Neural cell (in vitro differentiated cells): ENCODE measurements at regions not wholly inside any gene's neighbourhood (a gene's known extent, or its start where the extent isn't known, plus 50 kb on each side); places are given as distances from the start of the nearest gene placed in this dataset.

Source experiments
- H2AFZ ChIP-seq: fragments of 200-600, 300-800 bp; sonication (generic), shearing (Covaris generic); 2 replicates; pipeline ENCODE4 v1.6.0; 2014; ENCODE audit warnings: low read depth, mild to moderate bottlenecking, antibody characterized with exemption, low read length, moderate library complexity
- H3F3A ChIP-seq: fragments of 200-600 bp; shearing (Covaris generic); 2 replicates; pipeline ENCODE4 v1.6.1; 2016; ENCODE audit warnings: mild to moderate bottlenecking, moderate library complexity, mixed read lengths, antibody characterized with exemption, low read length; ENCODE audit not compliant: insufficient read depth, poor library complexity, severe bottlenecking
- H3K27ac ChIP-seq: fragments of 200-600, 300-800 bp; sonication (generic), shearing (Covaris generic); 2 replicates; pipeline ENCODE4 v1.5.1; 2014; ENCODE audit warnings: mild to moderate bottlenecking, low read length, moderate library complexity
- H3K27me3 ChIP-seq: fragments of 300-800, 200-600 bp; sonication (generic), shearing (Covaris generic); 2 replicates; pipeline ENCODE4 v1.6.0; 2014; ENCODE audit warnings: mild to moderate bottlenecking, low read depth, low read length, moderate library complexity; ENCODE audit not compliant: insufficient read depth
- H3K36me3 ChIP-seq: fragments of 300-800, 200-600 bp; sonication (generic), shearing (Covaris generic); 2 replicates; pipeline ENCODE4 v1.5.1; 2014; ENCODE audit warnings: mild to moderate bottlenecking, antibody characterized with exemption, low read length, moderate library complexity; ENCODE audit not compliant: insufficient read depth
- H3K4me2 ChIP-seq: fragments of 300-800, 200-600 bp; sonication (generic), shearing (Covaris generic); 2 replicates; pipeline ENCODE4 v1.6.0; 2014; ENCODE audit warnings: mild to moderate bottlenecking, low read length
- H3K4me3 ChIP-seq: fragments of 300-800, 200-600 bp; sonication (generic), shearing (Covaris generic); 2 replicates; pipeline ENCODE4 v1.5.1; 2014; ENCODE audit warnings: mild to moderate bottlenecking, low read length, moderate library complexity
- H3K79me2 ChIP-seq: fragments of 200-600 bp; shearing (Covaris generic); replicated peaks from 2 replicates; pipeline ENCODE4 v1.6.0; 2014; ENCODE audit warnings: mild to moderate bottlenecking, low read length, moderate library complexity; ENCODE audit not compliant: insufficient read depth
- H3K9ac ChIP-seq: fragments of 300-800, 200-600 bp; sonication (generic), shearing (Covaris generic); 2 replicates; pipeline ENCODE4 v1.6.1; 2016; ENCODE audit warnings: mild to moderate bottlenecking, low read length, mixed read lengths
- H3K9me2 ChIP-seq: fragments of 200-600 bp; shearing (Covaris generic); 2 replicates; pipeline ENCODE4 v1.6.1; 2016; ENCODE audit warnings: mild to moderate bottlenecking, low read length, mixed read lengths; ENCODE audit not compliant: insufficient read depth
- H3K9me3 ChIP-seq: fragments of 200-600, 300-800 bp; sonication (generic), shearing (Covaris generic); 2 replicates; pipeline ENCODE4 v1.6.1; 2016; ENCODE audit warnings: mild to moderate bottlenecking, mixed run types, low read length, moderate library complexity, mixed read lengths
- H4K20me1 ChIP-seq: fragments of 200-600 bp; shearing (Covaris generic); 2 replicates; pipeline ENCODE4 v1.6.1; 2016; ENCODE audit warnings: mild to moderate bottlenecking, mixed run types; ENCODE audit not compliant: insufficient read depth
- CTCF ChIP-seq: fragments of 450-650 bp; IDR thresholded peaks from 2 replicates; pipeline ENCODE4 v1.5.1; 2014; ENCODE audit warnings: antibody characterized with exemption, mild to moderate bottlenecking, moderate library complexity; ENCODE audit not compliant: poor library complexity, severe bottlenecking
- EP300 ChIP-seq: fragments of 450-650 bp; conservative IDR thresholded peaks from 2 replicates; pipeline ENCODE4 v1.6.1; 2014; ENCODE audit warnings: antibody characterized with exemption, mild to moderate bottlenecking, moderate library complexity; ENCODE audit not compliant: poor library complexity, severe bottlenecking
- EZH2 ChIP-seq: fragments of 200-600, 300-800 bp; shearing (Covaris generic), sonication (generic); IDR thresholded peaks from 2 replicates; pipeline ENCODE4 v1.6.1; 2014; ENCODE audit warnings: antibody characterized with exemption, low read length, borderline replicate concordance, mild to moderate bottlenecking; ENCODE audit not compliant: insufficient read depth, poor library complexity, severe bottlenecking
- MXI1 ChIP-seq: fragments of 450-650 bp; conservative IDR thresholded peaks from 2 replicates; pipeline ENCODE4 v1.6.1; 2014; ENCODE audit warnings: antibody characterized with exemption, mild to moderate bottlenecking; ENCODE audit not compliant: poor library complexity, severe bottlenecking
- POLR2AphosphoS5 ChIP-seq: IDR thresholded peaks from 2 replicates; pipeline ENCODE4 v1.6.1; 2012
- RAD21 ChIP-seq: fragments of 450-650 bp; conservative IDR thresholded peaks from 2 replicates; pipeline ENCODE4 v1.6.1; 2014; ENCODE audit warnings: antibody characterized with exemption, mild to moderate bottlenecking, moderate library complexity
- REST ChIP-seq: IDR thresholded peaks from 2 replicates; pipeline ENCODE4 v1.6.1; 2012; ENCODE audit warnings: borderline replicate concordance
- SMC3 ChIP-seq: fragments of 450-650 bp; conservative IDR thresholded peaks from 2 replicates; pipeline ENCODE4 v1.6.1; 2014; ENCODE audit warnings: antibody characterized with exemption, mild to moderate bottlenecking, moderate library complexity; ENCODE audit not compliant: poor library complexity
- TAF1 ChIP-seq: IDR thresholded peaks from 2 replicates; pipeline ENCODE4 v1.6.1; 2012; ENCODE audit warnings: low read depth

GRCh38 chr17:5711344-5711743, 127.0 kb upstream of the NLRP1 start:
- no peak overlapping the region for H3K4me3 ChIP-seq

GRCh38 chr17:5714993-5715392, 130.7 kb upstream of the NLRP1 start:
- Histone ChIP-seq H3K4me2 (no peak overlapping the region), H4K20me1 (no peaks in the 10 kb centered on the region), H3K79me2 (no peaks in the 10 kb centered on the region), H3K27me3 (no peaks in the 10 kb centered on the region), H3K9ac (no peak overlapping the region), H3K9me3 (no peaks in the 10 kb centered on the region), H3F3A (no peaks in the 10 kb centered on the region), H3K4me3 (no peak overlapping the region), H3K9me2 (no peaks in the 10 kb centered on the region), H3K36me3 (no peaks in the 10 kb centered on the region), H3K27ac (no peak overlapping the region), H2AFZ (no peak overlapping the region)
- TF ChIP-seq MXI1 (no peak), TAF1 (no peak), REST (no peak), CTCF (no peak), RAD21 (no peak), EP300 (no peak), POLR2AphosphoS5 (no peak), EZH2 (no peak), SMC3 (no peak)

More at GRCh38 chr17:5711344-5711743, 127.0 kb upstream of the NLRP1 start:
- Histone ChIP-seq H4K20me1 (no peaks in the 10 kb centered on the region), H3K36me3 (no peaks in the 10 kb centered on the region), H2AFZ (no peak overlapping the region), H3F3A (no peaks in the 10 kb centered on the region), H3K4me2 (no peak overlapping the region), H3K9ac (no peak overlapping the region), H3K9me3 (no peaks in the 10 kb centered on the region), H3K9me2 (no peaks in the 10 kb centered on the region), H3K79me2 (no peaks in the 10 kb centered on the region), H3K27ac (no peak overlapping the region), H3K27me3 (no peaks in the 10 kb centered on the region)
- TF ChIP-seq MXI1 (no peak), CTCF (no peak)
